ENCODE measurements at regions not wholly inside any gene's neighbourhood (a gene's known extent, or its start where the extent isn't known, plus 50 kb on each side); places are given as distances from the start of the nearest gene placed in this dataset.

GRCh38 chr16:6926762-6927161 lies 405.9 kb upstream of the RBFOX1 start:
- TF ChIP-seq ZNF275 (CRISPR knock-in tag; IDR thresholded peaks at IDR 0.05; ENCODE audit: borderline replicate concordance) (no peak), MTA1 (CRISPR knock-in tag; IDR thresholded peaks at IDR 0.05; ENCODE audit: borderline replicate concordance) (no peak), ASH2L (IDR thresholded peaks at IDR 0.05; ENCODE audit: insufficient read length, low read depth, low read length) (no peak), ZNF547 (CRISPR knock-in tag; IDR thresholded peaks at IDR 0.05) (no peak), CTCF (CRISPR knock-in tag; IDR thresholded peaks at IDR 0.05) (no peak), NFIC (IDR thresholded peaks at IDR 0.05; ENCODE audit: low read length) (no peak), ZNF747 (CRISPR knock-in tag; IDR thresholded peaks at IDR 0.05; ENCODE audit: borderline replicate concordance) (no peak), ZNF512 (CRISPR knock-in tag; IDR thresholded peaks at IDR 0.05) (no peak), CAMTA2 (CRISPR knock-in tag; IDR thresholded peaks at IDR 0.05; ENCODE audit: borderline replicate concordance) (no peak), RFX5 (IDR thresholded peaks at IDR 0.05; ENCODE audit: low read depth, low read length) (no peak), HCFC1 (IDR thresholded peaks at IDR 0.05; ENCODE audit: low read depth, low read length) (no peak)
- TF ChIP-seq, protein P1, sequence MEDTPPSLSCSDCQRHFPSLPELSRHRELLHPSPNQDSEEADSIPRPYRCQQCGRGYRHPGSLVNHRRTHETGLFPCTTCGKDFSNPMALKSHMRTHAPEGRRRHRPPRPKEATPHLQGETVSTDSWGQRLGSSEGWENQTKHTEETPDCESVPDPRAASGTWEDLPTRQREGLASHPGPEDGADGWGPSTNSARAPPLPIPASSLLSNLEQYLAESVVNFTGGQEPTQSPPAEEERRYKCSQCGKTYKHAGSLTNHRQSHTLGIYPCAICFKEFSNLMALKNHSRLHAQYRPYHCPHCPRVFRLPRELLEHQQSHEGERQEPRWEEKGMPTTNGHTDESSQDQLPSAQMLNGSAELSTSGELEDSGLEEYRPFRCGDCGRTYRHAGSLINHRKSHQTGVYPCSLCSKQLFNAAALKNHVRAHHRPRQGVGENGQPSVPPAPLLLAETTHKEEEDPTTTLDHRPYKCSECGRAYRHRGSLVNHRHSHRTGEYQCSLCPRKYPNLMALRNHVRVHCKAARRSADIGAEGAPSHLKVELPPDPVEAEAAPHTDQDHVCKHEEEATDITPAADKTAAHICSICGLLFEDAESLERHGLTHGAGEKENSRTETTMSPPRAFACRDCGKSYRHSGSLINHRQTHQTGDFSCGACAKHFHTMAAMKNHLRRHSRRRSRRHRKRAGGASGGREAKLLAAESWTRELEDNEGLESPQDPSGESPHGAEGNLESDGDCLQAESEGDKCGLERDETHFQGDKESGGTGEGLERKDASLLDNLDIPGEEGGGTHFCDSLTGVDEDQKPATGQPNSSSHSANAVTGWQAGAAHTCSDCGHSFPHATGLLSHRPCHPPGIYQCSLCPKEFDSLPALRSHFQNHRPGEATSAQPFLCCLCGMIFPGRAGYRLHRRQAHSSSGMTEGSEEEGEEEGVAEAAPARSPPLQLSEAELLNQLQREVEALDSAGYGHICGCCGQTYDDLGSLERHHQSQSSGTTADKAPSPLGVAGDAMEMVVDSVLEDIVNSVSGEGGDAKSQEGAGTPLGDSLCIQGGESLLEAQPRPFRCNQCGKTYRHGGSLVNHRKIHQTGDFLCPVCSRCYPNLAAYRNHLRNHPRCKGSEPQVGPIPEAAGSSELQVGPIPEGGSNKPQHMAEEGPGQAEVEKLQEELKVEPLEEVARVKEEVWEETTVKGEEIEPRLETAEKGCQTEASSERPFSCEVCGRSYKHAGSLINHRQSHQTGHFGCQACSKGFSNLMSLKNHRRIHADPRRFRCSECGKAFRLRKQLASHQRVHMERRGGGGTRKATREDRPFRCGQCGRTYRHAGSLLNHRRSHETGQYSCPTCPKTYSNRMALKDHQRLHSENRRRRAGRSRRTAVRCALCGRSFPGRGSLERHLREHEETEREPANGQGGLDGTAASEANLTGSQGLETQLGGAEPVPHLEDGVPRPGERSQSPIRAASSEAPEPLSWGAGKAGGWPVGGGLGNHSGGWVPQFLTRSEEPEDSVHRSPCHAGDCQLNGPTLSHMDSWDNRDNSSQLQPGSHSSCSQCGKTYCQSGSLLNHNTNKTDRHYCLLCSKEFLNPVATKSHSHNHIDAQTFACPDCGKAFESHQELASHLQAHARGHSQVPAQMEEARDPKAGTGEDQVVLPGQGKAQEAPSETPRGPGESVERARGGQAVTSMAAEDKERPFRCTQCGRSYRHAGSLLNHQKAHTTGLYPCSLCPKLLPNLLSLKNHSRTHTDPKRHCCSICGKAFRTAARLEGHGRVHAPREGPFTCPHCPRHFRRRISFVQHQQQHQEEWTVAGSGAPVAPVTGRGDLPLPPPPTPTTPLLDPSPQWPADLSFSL (CRISPR knock-in tag; IDR thresholded peaks at IDR 0.05), result no peak

Measured in HepG2 (cell line).